A172 (cell line): ENCODE measurements at regions not wholly inside any gene's neighbourhood (a gene's known extent, or its start where the extent isn't known, plus 50 kb on each side); places are given as distances from the start of the nearest gene placed in this dataset.

Experiments used
- DNase-seq: peaks from one replicate; pipeline ENCODE4 v3.0.0-alpha.2; 2015; ENCODE audit warnings: low spot score

DNA sequence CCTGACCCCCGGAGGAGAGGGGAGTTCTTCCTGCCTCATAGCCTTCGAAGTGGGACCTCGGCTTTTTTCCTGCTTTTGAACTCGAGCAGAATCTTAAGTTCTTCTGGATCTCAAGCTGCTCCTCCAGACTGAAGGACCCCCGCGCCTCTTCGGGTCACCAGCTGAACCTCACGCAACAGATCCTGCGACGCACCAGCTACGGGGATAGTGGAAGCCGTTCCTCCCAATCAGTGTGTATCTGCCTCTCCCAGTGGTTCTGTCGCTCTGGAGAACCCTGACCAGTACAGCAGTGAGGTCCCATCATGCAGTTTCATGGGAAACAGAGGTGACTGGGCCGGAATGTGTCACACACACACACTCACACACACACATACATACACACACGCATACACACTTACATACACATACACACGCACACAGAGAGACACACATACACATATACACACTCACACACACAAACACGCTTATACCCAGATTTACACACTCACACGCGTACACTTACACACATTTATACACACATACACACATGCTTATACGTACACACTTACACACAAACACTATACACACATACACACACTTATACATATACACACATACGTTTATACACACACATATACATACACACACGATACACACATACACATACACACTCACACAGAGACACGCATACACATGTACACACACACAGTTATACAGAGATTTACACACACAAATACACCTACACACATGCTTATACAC, 170.0 kb downstream of the TTLL2 start:
- DNase-seq: no peak

- DNase-seq: no peak
Observed at GRCh38 chr6:167495506-167496401, 170.9 kb downstream of the TTLL2 start.

DNA sequence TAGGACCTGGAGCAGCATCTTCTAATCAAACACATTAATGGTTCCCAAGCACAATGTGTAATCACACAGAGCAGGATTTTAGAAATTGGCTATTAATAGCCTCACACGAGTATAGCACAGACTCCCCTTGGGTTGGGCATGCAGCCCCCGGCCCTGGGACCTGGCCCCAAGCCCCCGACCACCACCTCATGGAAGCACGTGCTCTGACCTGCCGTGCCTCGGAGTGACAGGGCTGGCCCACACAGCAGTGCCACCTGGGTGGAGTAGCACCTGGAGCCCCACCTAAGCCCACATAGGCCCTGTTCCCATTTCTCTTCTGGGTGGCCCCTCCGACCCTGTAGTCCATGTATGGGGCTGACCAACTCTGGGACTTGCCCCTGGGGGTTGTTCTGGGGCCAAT, 171.8 kb downstream of the TTLL2 start:
- no peak for DNase-seq

GRCh38 chr6:167497428-167498056, 172.7 kb downstream of the TTLL2 start:
- DNase-seq: no peak

DNA sequence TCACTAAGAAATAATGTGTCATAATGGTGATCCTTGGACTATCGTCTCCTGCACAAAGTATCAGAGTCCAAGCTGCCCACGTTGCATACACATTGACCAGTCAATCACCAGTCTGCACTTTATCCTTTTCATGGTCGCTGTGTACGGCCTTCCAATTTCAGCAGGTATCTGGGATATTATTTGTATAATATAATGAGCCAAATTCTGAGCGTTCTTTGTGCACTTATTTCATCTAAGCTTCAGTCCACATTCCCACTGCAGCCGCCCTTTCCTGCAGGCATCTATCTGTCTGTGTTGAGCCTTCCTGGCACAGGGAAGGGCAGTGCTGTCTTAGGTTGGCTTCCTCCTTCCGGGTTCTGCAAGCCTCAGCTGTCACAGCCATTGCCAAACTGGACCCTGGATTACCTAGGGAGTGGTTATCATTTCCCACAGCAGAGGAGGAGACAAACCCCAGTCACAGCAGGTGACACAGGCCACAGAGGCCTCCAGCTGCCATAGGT, 174.3 kb downstream of the TTLL2 start:
- DNase-seq: no peak

GRCh38 chr6:167500961-167501360, 176.1 kb downstream of the TTLL2 start:
- DNase-seq: no peak

DNA sequence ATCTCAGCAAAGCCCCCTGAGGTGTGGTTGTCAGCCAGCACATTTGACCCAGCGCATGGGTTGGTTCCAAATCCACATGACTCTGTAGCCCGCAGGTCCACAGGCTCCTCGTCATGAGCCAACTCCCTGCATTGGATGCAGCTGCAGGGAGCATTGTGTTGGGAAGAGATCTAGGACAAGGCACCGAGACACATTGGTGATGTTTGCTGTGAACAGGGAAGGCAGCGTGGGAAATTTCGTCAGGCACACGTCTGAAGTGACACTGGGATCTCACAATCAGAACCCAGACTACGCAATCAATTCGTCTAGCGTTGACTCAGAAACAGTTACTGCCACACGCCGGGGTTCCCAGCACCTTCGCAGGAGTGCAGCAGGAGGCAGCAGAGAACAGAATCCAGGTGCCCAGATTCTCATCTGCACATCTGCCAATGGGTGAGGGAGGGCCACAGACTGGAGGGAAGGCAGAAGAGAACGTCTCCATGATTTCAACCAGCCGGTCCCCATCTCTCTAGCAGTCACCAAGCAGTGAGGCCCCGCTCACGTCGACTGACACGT, 177.0 kb downstream of the TTLL2 start:
- DNase-seq: no peak

DNA sequence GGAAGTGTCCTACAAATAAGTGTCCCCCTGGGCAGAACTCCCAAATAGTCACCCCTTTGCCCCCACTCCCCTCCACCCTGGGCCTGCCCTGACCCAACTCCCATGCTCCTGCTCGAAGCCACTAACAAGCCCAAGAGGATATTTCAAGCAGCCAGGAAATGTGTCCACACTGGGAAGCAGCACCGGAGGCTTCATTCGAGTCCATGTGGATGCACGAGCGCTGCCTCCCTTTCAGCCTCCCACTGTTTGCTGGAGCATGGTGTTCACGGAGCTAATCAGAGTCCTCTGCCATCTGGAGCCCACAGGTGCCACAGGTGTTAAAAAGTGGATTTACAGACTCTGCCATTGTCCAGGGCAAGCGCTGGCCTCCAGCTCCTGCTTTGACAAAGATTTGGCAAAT, 177.6 kb downstream of the TTLL2 start:
- DNase-seq: no peak

DNA sequence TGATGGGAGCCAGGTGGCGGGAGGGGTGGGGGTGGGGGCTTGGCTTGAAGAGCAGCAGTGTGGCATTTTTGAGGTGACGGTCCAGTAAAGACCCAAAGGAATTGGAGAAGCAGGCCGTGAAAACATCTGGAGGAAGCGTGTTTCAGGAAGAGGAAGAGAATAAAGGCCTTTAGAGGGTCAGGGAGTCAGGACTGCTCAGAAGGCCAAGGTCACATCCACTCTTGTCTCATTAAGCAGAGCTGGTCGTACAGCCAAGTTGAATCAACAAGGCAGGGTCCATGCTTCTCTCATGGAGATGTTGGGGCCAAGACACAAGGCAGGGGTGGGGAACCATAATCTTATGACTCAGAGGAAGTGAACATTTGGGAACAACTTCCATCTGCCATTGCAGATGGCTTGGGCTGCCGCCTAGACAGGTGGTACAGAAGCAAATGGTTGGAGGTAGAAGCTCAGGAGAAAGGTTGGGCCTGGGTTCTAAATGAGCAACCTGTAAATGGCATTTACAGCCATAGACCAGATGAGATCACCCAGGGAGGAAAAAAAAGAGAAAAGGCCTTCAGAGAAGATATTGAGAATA, 179.6 kb downstream of the TTLL2 start:
- DNase-seq: no peak

DNA sequence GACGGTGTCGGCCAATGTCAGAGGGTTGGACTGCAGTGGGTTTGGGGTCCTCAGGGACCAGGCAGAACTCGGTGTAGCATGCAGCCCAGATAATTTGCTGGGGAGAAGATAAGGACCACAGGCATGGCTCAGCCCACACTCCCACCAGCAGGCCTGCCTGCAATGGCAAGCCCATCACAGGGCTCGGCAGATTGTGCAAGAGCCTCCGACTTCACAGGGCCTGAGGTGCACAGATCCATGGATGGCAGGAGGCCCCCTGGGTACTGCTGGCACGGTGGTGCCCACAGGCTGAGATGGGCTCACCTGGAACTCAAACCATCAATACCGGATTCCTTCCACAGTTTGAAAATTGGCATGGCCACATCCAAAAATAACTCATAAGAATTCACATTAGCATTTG, 180.3 kb downstream of the TTLL2 start:
- no peak for DNase-seq

DNA sequence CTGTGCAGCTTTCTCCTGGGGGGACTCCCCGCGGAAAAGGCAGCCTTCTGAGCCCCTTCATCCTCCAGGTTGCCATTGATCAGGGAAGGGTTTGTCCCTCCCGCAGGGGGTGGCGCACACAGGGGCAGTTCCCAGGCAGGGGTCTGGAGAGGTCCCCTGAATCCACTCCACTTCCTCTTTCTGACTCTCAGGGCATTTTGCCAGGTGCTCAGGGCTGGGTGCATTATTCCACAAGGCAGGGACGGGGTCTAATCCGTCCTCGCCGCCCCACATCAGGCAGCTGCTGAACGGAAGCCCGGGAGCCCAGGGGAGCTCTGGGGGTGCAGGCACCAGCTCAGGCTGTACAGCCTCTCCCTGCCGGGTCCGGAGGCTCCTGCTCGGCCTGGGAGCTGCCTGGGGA, 180.9 kb downstream of the TTLL2 start:
- DNase-seq: no peak

DNA sequence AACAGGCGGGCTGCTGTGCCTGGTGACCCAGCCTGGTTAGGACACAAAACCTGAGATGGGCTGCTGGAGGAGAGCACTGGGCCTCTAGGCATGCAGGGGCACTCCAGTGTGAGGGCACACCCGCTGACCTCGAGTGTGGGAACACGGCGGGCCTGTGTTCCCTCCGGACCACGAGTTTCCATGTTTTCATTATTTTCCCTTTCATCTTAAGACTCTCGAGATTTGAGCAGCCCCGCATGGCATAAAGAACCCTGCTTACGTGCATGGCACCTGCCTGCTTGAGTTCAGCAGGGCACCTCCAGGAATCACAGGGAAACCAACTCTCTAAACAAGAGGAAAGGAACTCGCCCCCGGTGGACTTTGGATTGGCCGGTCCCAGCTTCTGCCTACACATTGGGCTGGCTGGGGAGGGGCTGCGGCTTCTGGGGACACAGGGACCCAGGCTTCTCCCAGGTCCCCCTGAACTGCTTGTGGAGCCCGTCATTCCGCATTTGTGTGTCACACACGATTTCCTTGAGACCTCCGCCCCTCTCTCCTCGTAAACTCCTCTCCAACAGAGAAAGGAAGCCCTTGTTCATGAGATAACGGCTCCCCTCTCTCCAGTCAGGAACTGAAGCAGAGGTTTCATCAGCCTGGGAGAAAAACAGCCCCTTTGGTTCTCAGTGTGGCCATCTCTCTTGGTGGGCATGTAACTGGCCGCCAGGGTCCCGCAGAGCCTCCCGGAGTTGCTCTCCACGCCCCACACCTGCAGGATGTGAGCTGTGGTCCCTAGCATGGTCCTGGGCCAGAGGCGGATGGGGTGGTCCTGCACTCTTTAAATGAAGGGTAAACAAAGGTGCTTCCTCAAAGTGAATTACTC, 181.8 kb downstream of the TTLL2 start:
- no peak for DNase-seq

- no peak for DNase-seq
Observed at GRCh38 chr6:167507376-167507945, 182.6 kb downstream of the TTLL2 start.

GRCh38 chr6:167508919-167509852, 184.3 kb downstream of the TTLL2 start:
- DNase-seq: no peak

DNA sequence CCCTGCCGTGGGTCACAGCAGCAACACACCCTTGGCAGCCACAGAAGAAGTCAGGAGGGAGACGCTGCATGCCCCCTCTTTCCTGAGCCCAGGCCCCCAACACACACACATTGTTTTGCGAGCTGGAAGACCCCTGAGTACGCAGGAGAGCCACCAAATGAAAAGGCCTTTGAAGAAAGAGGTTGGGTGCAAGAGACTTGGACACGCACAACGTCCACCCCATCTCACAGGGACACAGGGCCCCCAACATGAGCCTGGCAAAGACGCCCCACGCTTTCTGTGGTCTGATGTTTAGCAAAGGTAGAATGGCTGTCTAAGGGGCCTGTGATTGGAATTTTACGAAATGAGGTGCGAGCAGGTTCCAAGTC, 185.0 kb downstream of the TTLL2 start:
- no peak for DNase-seq

GRCh38 chr6:167510648-167511047, 185.8 kb downstream of the TTLL2 start:
- DNase-seq: no peak

GRCh38 chr6:167512696-167513375, 187.9 kb downstream of the TTLL2 start:
- no peak for DNase-seq

DNA sequence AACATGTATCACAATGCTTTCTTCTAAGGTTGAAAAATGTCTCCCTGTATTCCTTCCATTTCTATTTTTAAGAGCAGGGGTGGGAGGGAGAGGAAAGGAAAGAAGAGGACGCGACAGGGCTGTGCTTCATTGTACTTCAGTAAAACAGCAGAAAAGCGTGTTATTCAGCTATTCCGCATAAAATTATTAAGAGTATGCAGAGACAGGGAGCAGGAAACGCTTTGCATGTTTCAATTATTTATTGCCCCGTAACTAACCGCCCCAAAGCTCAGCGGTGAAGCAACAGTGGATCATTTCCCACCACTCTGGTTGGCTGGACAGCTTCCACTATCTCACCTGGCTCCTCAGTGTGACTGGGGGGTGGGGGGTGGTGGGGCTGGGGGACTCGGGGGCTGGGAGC, 188.9 kb downstream of the TTLL2 start:
- no peak for DNase-seq

DNA sequence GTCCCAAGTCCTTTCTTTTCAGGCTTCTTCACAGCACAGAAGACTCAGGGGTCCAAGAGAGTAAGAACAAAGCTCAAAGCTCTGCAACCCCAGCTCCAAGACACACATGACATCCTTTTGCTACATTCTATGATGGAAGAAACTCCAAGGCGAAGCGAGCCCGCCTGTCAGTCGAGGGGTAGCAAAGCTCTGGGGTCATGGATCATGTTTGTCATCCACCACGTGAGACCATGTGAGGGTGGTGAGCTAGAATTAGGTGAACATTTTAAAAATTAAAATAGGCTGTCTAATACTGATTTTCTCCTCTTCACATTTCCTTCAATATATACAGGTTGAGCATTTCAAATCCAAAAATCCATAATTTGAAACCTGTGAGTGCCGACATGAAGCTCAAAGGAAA, 189.6 kb downstream of the TTLL2 start:
- DNase-seq: no peak
